ENCODE measurements at regions not wholly inside any gene's neighbourhood (a gene's known extent, or its start where the extent isn't known, plus 50 kb on each side); places are given as distances from the start of the nearest gene placed in this dataset.

DNA sequence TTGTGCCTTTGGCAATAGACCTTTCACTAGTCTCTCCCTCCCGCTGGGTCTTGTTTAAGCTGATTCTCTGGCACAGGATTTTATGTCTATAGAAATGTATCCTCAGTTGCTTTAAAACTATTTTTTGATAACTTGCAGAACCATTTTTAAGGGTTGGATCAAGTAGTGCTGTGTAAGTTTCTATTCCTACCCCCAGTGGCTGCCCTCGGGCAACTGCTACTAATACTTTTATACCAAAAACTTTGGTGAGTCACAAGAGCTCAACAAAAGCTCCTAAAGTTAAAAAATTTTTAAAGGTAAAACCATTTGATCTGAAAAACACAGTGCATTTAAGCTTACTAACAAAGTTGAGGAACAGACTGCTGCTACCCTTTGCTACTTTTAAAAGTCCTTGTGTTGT lies 1460.6 kb upstream of the PCDH7 start:
- ChIA-PET CTCF (no interaction called here), POLR2A (no interaction called here)
- DNase-seq (ENCODE audit: extremely low spot score) = no peak
- TF ChIP-seq CTBP1 (IDR thresholded peaks at IDR 0.05; ENCODE audit: borderline replicate concordance) (no peak), ELF4 (IDR thresholded peaks at IDR 0.05) (no peak), L3MBTL2 (conservative IDR thresholded peaks at IDR 0.05) (no peak), HDGF (IDR thresholded peaks at IDR 0.05; ENCODE audit: borderline replicate concordance) (no peak), FOXK2 (IDR thresholded peaks at IDR 0.05) (no peak), TARDBP (IDR thresholded peaks at IDR 0.05) (no peak), SUZ12 (IDR thresholded peaks at IDR 0.05) (no peak), SP1 (IDR thresholded peaks at IDR 0.05) (no peak)

DNA sequence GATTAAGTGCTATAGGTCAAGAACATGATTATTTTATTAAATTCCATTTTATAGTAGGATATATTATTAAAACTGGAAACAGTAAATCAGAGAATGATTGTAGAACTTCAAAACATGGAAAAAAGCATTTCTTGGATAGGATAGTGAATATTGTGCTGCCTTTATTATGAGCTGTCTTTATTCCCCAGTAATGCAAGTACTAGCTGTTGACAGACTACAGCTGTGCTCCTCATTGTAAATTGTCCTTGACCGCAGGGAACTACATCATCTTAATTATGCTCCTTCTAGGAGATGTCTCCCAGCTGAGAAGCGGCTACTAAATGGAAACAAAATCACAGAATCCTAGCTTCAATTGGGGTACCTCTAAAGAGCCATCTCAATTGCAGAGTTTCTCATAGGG lies 1457.2 kb upstream of the PCDH7 start:
- DNase-seq (ENCODE audit: extremely low spot score) = no peak
- no peak for TF ChIP-seq L3MBTL2 (conservative IDR thresholded peaks at IDR 0.05)
- no peak for TF ChIP-seq SP1 (IDR thresholded peaks at IDR 0.05)
- TF ChIP-seq, protein P1, sequence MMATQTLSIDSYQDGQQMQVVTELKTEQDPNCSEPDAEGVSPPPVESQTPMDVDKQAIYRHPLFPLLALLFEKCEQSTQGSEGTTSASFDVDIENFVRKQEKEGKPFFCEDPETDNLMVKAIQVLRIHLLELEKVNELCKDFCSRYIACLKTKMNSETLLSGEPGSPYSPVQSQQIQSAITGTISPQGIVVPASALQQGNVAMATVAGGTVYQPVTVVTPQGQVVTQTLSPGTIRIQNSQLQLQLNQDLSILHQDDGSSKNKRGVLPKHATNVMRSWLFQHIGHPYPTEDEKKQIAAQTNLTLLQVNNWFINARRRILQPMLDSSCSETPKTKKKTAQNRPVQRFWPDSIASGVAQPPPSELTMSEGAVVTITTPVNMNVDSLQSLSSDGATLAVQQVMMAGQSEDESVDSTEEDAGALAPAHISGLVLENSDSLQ (IDR thresholded peaks at IDR 0.05) = no peak
- TF ChIP-seq FOXM1 (IDR thresholded peaks at IDR 0.05; ENCODE audit: borderline replicate concordance) = no peak
- no peak for TF ChIP-seq HDGF (IDR thresholded peaks at IDR 0.05; ENCODE audit: borderline replicate concordance)
- no peak for TF ChIP-seq TARDBP (IDR thresholded peaks at IDR 0.05)
- TF ChIP-seq FOXA1 (IDR thresholded peaks at IDR 0.05) = no peak
- no peak for TF ChIP-seq CTBP1 (IDR thresholded peaks at IDR 0.05; ENCODE audit: borderline replicate concordance)
- TF ChIP-seq SUZ12 (IDR thresholded peaks at IDR 0.05) = no peak
- TF ChIP-seq ZNF384 (IDR thresholded peaks at IDR 0.05) = no peak
- TF ChIP-seq LEF1 (IDR thresholded peaks at IDR 0.05; ENCODE audit: borderline replicate concordance) = no peak
- no peak for TF ChIP-seq BHLHE40 (IDR thresholded peaks at IDR 0.05; ENCODE audit: borderline replicate concordance)
- TF ChIP-seq ELF4 (IDR thresholded peaks at IDR 0.05) = no peak
- no peak for TF ChIP-seq FOXK2 (IDR thresholded peaks at IDR 0.05)
- ChIA-PET POLR2A (no interaction called here), CTCF (no interaction called here)

DNA sequence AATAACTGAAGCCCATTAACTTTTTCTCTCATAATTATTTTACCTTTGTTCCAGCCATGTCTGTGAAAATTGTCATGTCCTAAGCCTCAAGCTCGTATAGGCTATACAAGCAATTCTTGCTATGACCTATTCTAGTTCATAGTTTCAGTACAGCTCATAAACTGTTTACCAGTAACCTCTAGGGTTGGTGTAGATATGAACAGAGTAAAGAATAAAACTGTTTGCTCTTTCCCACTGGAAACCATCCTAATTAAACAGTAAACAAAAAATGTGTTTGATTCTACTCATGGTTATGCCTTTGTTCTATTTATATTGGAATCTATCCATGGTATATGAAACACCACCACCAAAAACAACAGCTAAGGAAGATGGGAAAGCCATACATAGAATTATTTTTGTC lies 1444.0 kb upstream of the PCDH7 start:
- DNase-seq (ENCODE audit: extremely low spot score) = no peak
- ChIA-PET POLR2A (no interaction called here), CTCF (no interaction called here)
- TF ChIP-seq CTBP1 (IDR thresholded peaks at IDR 0.05; ENCODE audit: borderline replicate concordance) (no peak), BHLHE40 (IDR thresholded peaks at IDR 0.05; ENCODE audit: borderline replicate concordance) (no peak), SUZ12 (IDR thresholded peaks at IDR 0.05) (no peak), LEF1 (IDR thresholded peaks at IDR 0.05; ENCODE audit: borderline replicate concordance) (no peak), FOXA1 (IDR thresholded peaks at IDR 0.05) (no peak), NFRKB (IDR thresholded peaks at IDR 0.05) (no peak), FOXK2 (IDR thresholded peaks at IDR 0.05) (no peak), ELF4 (IDR thresholded peaks at IDR 0.05) (no peak), TARDBP (IDR thresholded peaks at IDR 0.05) (no peak), ARNT (IDR thresholded peaks at IDR 0.05) (no peak), FOXM1 (IDR thresholded peaks at IDR 0.05; ENCODE audit: borderline replicate concordance) (no peak), SP1 (IDR thresholded peaks at IDR 0.05) (no peak), ZNF384 (IDR thresholded peaks at IDR 0.05) (no peak), L3MBTL2 (conservative IDR thresholded peaks at IDR 0.05) (no peak), HDGF (IDR thresholded peaks at IDR 0.05; ENCODE audit: borderline replicate concordance) (no peak)
- TF ChIP-seq, protein P1 (IDR thresholded peaks at IDR 0.05) = no peak

DNA sequence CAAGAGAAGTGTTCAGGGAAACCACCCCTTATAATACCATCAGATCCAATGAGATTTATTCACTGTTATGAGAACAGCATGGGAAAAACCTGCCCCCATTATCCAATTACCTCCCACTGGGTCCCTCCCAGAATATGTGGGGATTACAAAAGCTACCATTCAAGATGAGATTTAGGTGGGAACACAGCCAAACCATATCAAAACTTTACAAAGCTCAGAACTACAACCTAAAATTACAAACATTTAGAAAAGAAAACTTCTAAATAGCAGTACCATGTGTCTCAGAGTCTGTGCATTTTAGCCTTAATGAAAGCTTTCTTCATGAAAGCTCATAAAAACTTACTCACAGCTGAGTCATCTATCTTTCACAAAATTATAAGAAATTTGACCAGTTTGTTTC lies 1442.8 kb upstream of the PCDH7 start:
- ChIA-PET CTCF (no interaction called here), POLR2A (no interaction called here)
- DNase-seq (ENCODE audit: extremely low spot score) = no peak
- TF ChIP-seq NFRKB (IDR thresholded peaks at IDR 0.05) (no peak), CTBP1 (IDR thresholded peaks at IDR 0.05; ENCODE audit: borderline replicate concordance) (no peak), SUZ12 (IDR thresholded peaks at IDR 0.05) (no peak), SP1 (IDR thresholded peaks at IDR 0.05) (no peak), ZNF384 (IDR thresholded peaks at IDR 0.05) (no peak), TARDBP (IDR thresholded peaks at IDR 0.05) (no peak), HDGF (IDR thresholded peaks at IDR 0.05; ENCODE audit: borderline replicate concordance) (no peak), FOXK2 (IDR thresholded peaks at IDR 0.05) (no peak), BHLHE40 (IDR thresholded peaks at IDR 0.05; ENCODE audit: borderline replicate concordance) (no peak), ARNT (IDR thresholded peaks at IDR 0.05) (no peak), FOXA1 (IDR thresholded peaks at IDR 0.05) (no peak), FOXM1 (IDR thresholded peaks at IDR 0.05; ENCODE audit: borderline replicate concordance) (no peak), L3MBTL2 (conservative IDR thresholded peaks at IDR 0.05) (no peak), LEF1 (IDR thresholded peaks at IDR 0.05; ENCODE audit: borderline replicate concordance) (no peak), ELF4 (IDR thresholded peaks at IDR 0.05) (no peak)
- TF ChIP-seq, protein P1 (IDR thresholded peaks at IDR 0.05) = no peak

DNA sequence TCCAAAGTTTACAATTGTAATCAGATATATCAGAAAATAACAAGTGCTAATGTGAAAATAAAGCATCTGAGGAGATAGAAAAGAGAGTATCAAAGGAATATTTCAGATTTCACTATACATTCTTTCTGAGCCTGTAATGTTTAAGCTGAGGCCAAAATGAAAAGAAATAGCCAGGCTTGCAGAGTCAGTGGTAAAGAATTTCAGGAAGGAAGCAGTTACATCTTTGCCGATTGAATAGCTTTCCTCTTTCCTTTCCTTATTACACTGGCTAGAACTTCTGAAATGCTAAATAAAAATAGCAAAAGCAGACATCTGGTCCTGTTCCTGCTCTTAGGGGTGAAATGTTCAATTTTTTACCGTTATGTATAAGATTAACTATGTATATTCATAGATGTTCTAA lies 1441.6 kb upstream of the PCDH7 start:
- POLR2A ChIA-PET = no interaction called here
- DNase-seq (ENCODE audit: extremely low spot score) = no peak

DNA sequence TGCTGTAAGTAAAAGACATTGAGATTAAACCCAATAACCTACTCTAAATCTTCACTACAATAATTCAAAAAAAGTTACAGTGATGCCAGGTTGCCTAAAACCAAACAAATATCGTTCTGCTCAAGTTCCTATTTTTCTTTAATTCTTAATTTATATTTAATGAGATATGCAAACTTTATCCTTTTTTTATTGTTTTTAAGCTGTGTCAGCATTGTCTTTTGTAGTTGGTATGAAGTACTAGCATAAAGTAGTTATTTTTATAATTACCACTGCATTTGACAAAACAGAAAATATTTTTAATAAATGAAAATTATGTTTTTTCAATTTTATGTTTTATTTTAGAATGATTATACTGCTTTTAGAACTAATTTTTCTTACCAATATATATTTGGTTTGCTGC lies 1431.1 kb upstream of the PCDH7 start:
- no peak for TF ChIP-seq SP1 (IDR thresholded peaks at IDR 0.05)
- TF ChIP-seq SUZ12 (IDR thresholded peaks at IDR 0.05) = no peak
- TF ChIP-seq CTBP1 (IDR thresholded peaks at IDR 0.05; ENCODE audit: borderline replicate concordance) = no peak
- TF ChIP-seq ZNF384 (IDR thresholded peaks at IDR 0.05) = no peak
- no peak for TF ChIP-seq NFRKB (IDR thresholded peaks at IDR 0.05)
- TF ChIP-seq BHLHE40 (IDR thresholded peaks at IDR 0.05; ENCODE audit: borderline replicate concordance) = no peak
- TF ChIP-seq TARDBP (IDR thresholded peaks at IDR 0.05) = no peak
- TF ChIP-seq FOXA1 (IDR thresholded peaks at IDR 0.05) = no peak
- TF ChIP-seq ARNT (IDR thresholded peaks at IDR 0.05) = no peak
- no peak for TF ChIP-seq FOXM1 (IDR thresholded peaks at IDR 0.05; ENCODE audit: borderline replicate concordance)
- TF ChIP-seq HDGF (IDR thresholded peaks at IDR 0.05; ENCODE audit: borderline replicate concordance) = no peak
- no peak for TF ChIP-seq LEF1 (IDR thresholded peaks at IDR 0.05; ENCODE audit: borderline replicate concordance)
- TF ChIP-seq, protein P1 (IDR thresholded peaks at IDR 0.05) = no peak
- no peak for TF ChIP-seq L3MBTL2 (conservative IDR thresholded peaks at IDR 0.05)
- no peak for TF ChIP-seq ELF4 (IDR thresholded peaks at IDR 0.05)
- POLR2A ChIA-PET = no interaction called here

More for the DNA sequence above, 1441.6 kb upstream of the PCDH7 start:
- TF ChIP-seq NFRKB (IDR thresholded peaks at IDR 0.05) (no peak), SP1 (IDR thresholded peaks at IDR 0.05) (no peak)
- CTCF ChIA-PET = no interaction called here

More for the DNA sequence above, 1431.1 kb upstream of the PCDH7 start:
- CTCF ChIA-PET = no interaction called here
- DNase-seq (ENCODE audit: extremely low spot score) = no peak

All from HEK293T (cell line).